GM12865 (cell line): ENCODE measurements at regions not wholly inside any gene's neighbourhood (a gene's known extent, or its start where the extent isn't known, plus 50 kb on each side); places are given as distances from the start of the nearest gene placed in this dataset.

Experiments
- DNase-seq: peaks from one replicate; pipeline ENCODE4 v3.0.0; 2010; ENCODE audit warnings: low read depth
- H3K4me3 ChIP-seq: 2 replicates; pipeline ENCODE4 v1.5.1; 2011; ENCODE audit warnings: mild to moderate bottlenecking, low read depth, low read length, control low read depth
- CTCF ChIP-seq: IDR thresholded peaks from 2 replicates; pipeline ENCODE4 v1.5.1; 2011; ENCODE audit warnings: low read length, control low read depth, low read depth, inconsistent platforms; ENCODE audit not compliant: insufficient read depth; ENCODE audit errors: missing control alignments

- no peak overlapping the region for H3K4me3 ChIP-seq
- peak; percentile 15 for DNase-seq
- no peak for TF ChIP-seq CTCF
Observed at GRCh38 chr2:237156031-237156856, 70.6 kb downstream of the COPS8 start.

- no peak for TF ChIP-seq CTCF
- DNase-seq, result no peak
- H3K4me3 ChIP-seq, result no peak overlapping the region
Observed at GRCh38 chr2:237156857-237157779, 71.4 kb downstream of the COPS8 start.

GRCh38 chr2:237157780-237158102 is 72.1 kb downstream of the COPS8 start:
- H3K4me3 ChIP-seq, result no peak overlapping the region
- DNase-seq, result no peak
- TF ChIP-seq CTCF, result no peak

GRCh38 chr2:237158194-237158593 is 72.5 kb downstream of the COPS8 start:
- TF ChIP-seq CTCF, result no peak
- no peak overlapping the region for H3K4me3 ChIP-seq
- no peak for DNase-seq

- DNase-seq, result peak; percentile 33
- H3K4me3 ChIP-seq, result no peak overlapping the region
- no peak for TF ChIP-seq CTCF
Observed at GRCh38 chr2:237159006-237159911, 73.6 kb downstream of the COPS8 start.

- no peak for TF ChIP-seq CTCF
- H3K4me3 ChIP-seq, result no peak overlapping the region
- DNase-seq, result no peak
Observed at GRCh38 chr2:237160271-237160919, 74.7 kb downstream of the COPS8 start.
